ENCODE measurements at regions not wholly inside any gene's neighbourhood (a gene's known extent, or its start where the extent isn't known, plus 50 kb on each side); places are given as distances from the start of the nearest gene placed in this dataset.

- H3K4me3 ChIP-seq (ENCODE audit: control insufficient read depth, low read depth, low read length): no peak overlapping the region
- DNase-seq (ENCODE audit: low read depth): no peak
- no peak for TF ChIP-seq CTCF (IDR thresholded peaks at IDR 0.05; ENCODE audit: control insufficient read depth, insufficient read depth, low read depth, low read length, missing control alignments)
Observed at GRCh38 chr21:20351138-20351537, 647.1 kb upstream of the NCAM2 start.

DNA sequence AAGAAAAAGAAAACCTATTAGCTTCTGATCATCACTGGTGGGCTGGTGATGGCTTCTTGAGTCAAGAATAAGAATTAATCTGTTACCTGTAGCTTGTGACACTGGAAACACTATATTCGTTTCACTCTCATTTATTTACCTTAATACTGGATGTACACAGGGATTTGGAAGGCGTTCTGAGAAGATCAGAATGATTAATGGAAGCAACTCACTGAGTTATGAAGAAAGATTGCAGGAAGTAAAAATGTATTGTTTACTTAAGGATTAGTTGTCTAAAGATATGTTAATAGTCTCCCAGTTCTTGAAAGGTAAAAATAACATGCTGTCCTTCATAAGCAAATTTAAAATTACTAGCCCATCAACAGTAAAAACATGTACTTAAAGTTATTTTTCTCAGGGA is 644.9 kb upstream of the NCAM2 start:
- no peak overlapping the region for H3K4me3 ChIP-seq (ENCODE audit: control insufficient read depth, low read depth, low read length)
- no peak for TF ChIP-seq CTCF (IDR thresholded peaks at IDR 0.05; ENCODE audit: control insufficient read depth, insufficient read depth, low read depth, low read length, missing control alignments)
- DNase-seq (ENCODE audit: low read depth): no peak

GRCh38 chr21:20373031-20373430 is 625.2 kb upstream of the NCAM2 start:
- no peak for TF ChIP-seq CTCF (IDR thresholded peaks at IDR 0.05; ENCODE audit: control insufficient read depth, insufficient read depth, low read depth, low read length, missing control alignments)
- no peak for DNase-seq (ENCODE audit: low read depth)

GRCh38 chr21:20377250-20377649 is 621.0 kb upstream of the NCAM2 start:
- DNase-seq (ENCODE audit: low read depth): no peak
- no peak for TF ChIP-seq CTCF (IDR thresholded peaks at IDR 0.05; ENCODE audit: control insufficient read depth, insufficient read depth, low read depth, low read length, missing control alignments)
- no peak overlapping the region for H3K4me3 ChIP-seq (ENCODE audit: control insufficient read depth, low read depth, low read length)

More at GRCh38 chr21:20373031-20373430, 625.2 kb upstream of the NCAM2 start:
- H3K4me3 ChIP-seq (ENCODE audit: control insufficient read depth, low read depth, low read length): no peak overlapping the region

DNA sequence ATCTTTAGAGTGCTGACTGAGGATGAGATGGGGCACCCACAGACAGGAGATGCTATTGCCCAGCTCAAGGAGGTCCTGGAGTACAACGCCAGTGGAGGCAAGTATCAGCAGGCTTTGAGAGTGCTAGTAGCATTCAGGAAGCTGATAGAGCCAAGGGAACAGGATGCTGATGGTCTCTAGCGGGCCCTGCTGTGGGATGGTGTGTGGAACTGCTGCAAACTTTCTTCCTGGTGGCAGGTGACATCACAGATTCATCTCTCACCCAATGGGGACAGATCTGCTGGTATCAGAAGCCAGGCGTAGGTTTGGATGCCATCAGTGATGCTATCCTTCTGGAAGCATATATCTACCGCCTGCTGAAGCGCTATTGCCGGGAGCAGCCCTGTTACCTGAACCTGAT is 609.8 kb upstream of the NCAM2 start:
- H3K4me3 ChIP-seq (ENCODE audit: control insufficient read depth, low read depth, low read length): no peak overlapping the region
- DNase-seq (ENCODE audit: low read depth): no peak
- no peak for TF ChIP-seq CTCF (IDR thresholded peaks at IDR 0.05; ENCODE audit: control insufficient read depth, insufficient read depth, low read depth, low read length, missing control alignments)

DNA sequence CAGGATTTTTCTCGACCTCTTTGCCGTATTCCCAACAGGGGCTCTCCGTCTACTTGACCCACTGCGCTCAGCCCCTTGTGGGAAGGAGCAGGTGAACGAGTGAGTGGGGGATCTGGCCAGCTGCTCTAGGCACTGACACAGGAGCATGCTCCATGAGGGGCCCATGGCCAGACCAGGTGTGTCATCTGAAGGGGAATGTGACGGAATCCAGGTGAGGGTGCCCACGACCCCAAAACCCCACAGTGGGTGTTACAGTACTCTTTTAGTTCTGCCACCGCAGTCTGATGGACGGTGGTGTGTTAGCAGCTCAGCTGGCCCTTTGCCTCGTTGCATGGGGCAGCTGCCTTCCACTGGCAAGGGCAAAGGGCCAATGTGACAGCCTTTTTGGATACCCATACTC is 601.4 kb upstream of the NCAM2 start:
- DNase-seq (ENCODE audit: low read depth): no peak
- no peak for TF ChIP-seq CTCF (IDR thresholded peaks at IDR 0.05; ENCODE audit: control insufficient read depth, insufficient read depth, low read depth, low read length, missing control alignments)
- H3K4me3 ChIP-seq (ENCODE audit: control insufficient read depth, low read depth, low read length): no peak overlapping the region

DNA sequence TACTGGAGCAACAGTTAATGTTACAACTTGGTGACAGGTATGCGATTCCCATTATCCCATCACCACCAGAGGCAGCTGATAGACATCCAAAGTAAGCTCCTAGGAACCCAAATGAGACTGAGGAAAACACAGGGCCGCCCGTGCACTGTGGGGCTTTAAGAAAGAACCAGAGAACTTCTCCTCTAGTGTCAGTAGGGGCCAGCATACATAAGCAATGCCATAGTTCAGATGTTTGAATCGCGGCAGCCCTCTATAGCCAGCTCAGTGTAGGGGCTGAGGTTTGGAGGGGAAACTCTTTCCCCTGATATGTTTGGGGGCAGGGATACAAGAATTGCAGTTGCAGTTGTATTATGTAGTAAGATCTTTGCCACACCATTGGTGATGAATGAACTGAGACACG is 593.3 kb upstream of the NCAM2 start:
- no peak for TF ChIP-seq CTCF (IDR thresholded peaks at IDR 0.05; ENCODE audit: control insufficient read depth, insufficient read depth, low read depth, low read length, missing control alignments)
- DNase-seq (ENCODE audit: low read depth): no peak
- H3K4me3 ChIP-seq (ENCODE audit: control insufficient read depth, low read depth, low read length): no peak overlapping the region
